ENCODE measurements at regions not wholly inside any gene's neighbourhood (a gene's known extent, or its start where the extent isn't known, plus 50 kb on each side); places are given as distances from the start of the nearest gene placed in this dataset.
A peak's percentile ranks its signal among the peaks of the same experiment; 100 is the strongest.

DNA sequence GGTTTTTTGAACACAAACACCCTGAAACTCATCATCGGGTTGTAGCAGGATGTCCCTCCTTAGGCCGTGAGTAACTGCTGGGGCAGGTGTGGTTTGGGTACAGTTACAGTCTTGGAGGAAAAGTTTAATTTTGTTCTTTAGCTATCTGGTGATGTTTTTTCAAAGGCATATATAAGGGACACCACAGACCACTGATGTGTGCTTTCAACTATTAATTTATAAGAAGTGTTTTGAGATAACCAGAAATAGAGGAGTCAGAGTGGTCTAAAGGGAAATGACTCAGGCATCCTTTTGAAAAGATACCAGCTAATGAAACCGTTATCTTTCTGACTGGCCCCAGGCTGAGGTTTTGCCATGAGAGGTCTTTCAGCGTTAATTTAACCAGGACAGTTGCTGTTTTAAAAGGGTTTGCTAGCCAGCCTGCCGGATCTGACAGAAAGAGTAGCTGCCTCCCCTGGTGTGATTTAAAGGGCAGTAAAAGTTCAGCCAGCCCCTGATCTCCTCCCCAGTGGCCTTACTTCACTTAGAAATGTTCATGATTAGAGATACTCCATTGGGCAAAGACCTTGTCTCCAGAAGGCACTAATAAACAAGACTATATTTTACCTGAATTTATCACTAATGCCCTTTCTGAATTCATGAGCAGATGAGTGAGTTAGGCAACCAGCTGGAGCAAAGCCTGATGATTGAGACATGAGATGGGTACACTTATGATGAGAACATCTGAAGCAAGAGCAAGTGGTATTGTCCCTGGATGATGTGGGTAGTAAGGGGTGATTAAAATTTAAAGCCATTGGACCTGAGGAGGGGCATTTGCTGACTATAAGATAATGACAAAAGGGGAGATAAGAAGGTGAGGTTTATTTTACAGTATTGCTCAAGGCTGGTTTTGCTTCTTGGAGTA, 482.5 kb upstream of the TBL1XR1 start:
- H3K4me1 ChIP-seq = peaks cover 24% of the 10 kb centered on the region
- H3K36me3 ChIP-seq = no peaks in the 10 kb centered on the region
- H3K9me3 ChIP-seq = no peaks in the 10 kb centered on the region
- H3K4me3 ChIP-seq (ENCODE audit: low read depth, low read length) = no peak overlapping the region
- peak; percentile 87 for DNase-seq
- TF ChIP-seq, protein P1, sequence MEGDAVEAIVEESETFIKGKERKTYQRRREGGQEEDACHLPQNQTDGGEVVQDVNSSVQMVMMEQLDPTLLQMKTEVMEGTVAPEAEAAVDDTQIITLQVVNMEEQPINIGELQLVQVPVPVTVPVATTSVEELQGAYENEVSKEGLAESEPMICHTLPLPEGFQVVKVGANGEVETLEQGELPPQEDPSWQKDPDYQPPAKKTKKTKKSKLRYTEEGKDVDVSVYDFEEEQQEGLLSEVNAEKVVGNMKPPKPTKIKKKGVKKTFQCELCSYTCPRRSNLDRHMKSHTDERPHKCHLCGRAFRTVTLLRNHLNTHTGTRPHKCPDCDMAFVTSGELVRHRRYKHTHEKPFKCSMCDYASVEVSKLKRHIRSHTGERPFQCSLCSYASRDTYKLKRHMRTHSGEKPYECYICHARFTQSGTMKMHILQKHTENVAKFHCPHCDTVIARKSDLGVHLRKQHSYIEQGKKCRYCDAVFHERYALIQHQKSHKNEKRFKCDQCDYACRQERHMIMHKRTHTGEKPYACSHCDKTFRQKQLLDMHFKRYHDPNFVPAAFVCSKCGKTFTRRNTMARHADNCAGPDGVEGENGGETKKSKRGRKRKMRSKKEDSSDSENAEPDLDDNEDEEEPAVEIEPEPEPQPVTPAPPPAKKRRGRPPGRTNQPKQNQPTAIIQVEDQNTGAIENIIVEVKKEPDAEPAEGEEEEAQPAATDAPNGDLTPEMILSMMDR (IDR thresholded peaks at IDR 0.05; ENCODE audit: low read depth, low read length) = no peak
- no peaks in the 10 kb centered on the region for H3K27me3 ChIP-seq

DNA sequence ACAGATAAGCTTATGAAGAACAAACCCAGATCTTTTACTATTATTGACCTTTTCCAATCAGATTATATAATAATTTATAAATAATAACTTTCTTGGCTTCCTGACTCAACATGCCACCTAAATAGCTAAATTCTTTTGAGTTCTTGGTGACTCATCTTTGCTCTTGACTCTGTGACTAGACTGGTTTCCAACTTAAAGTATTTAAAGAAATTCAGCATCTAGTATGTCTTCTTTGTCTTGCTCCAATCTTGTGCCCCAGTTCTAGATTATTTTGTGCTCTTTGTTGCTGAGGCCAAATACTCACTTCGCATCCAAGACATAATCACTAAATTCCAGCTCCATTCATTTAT, 483.2 kb upstream of the TBL1XR1 start:
- no peaks in the 10 kb centered on the region for H3K9me3 ChIP-seq
- peaks cover 24% of the 10 kb centered on the region for H3K4me1 ChIP-seq
- no peaks in the 10 kb centered on the region for H3K27me3 ChIP-seq
- no peak for DNase-seq
- H3K36me3 ChIP-seq = no peaks in the 10 kb centered on the region
- TF ChIP-seq, protein P1 (IDR thresholded peaks at IDR 0.05; ENCODE audit: low read depth, low read length) = no peak
- no peak overlapping the region for H3K4me3 ChIP-seq (ENCODE audit: low read depth, low read length)

DNA sequence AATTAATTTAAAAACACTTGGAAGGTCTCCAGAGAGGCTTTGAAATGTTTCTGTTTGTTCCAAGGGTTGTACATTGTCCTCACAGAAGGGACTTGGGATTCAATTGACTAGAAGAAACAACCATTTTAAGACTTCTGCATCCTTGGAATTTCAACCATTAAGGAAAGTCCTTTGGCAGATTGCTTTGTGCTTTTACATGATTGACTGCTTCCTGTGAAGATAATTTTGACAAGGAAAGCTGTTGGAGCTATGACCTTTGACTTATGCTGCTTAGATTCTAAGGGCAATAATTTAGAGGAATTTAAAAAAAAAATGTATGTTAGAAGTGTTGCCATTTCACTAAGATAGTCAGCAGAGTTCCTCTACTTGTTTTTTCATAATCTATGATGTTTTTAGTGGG, 483.9 kb upstream of the TBL1XR1 start:
- Histone ChIP-seq H3K27me3 (no peaks in the 10 kb centered on the region), H3K4me1 (peaks cover 24% of the 10 kb centered on the region), H3K4me3 (ENCODE audit: low read depth, low read length) (no peak overlapping the region), H3K36me3 (no peaks in the 10 kb centered on the region), H3K9me3 (no peaks in the 10 kb centered on the region)
- TF ChIP-seq, protein P1 (IDR thresholded peaks at IDR 0.05; ENCODE audit: low read depth, low read length) = no peak
- DNase-seq = no peak

DNA sequence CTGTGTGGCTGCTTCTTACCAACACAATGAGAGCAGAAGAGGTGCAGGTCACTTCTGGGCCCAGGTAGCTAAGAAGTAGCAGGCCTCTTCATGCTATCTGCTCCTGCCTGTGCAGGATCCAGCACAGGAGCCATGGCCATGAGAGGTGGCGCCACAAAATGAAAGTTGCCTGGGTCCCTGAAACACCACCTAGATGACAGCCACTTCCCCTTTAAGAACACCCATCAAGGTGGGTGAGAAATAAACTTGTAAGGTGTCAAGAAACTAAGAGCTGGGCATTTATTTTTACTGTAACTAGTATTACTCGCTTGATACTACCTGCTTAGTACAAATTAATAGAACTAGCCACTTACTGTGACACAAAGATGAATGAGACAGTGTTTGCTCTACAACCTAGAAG, 484.6 kb upstream of the TBL1XR1 start:
- DNase-seq = no peak
- no peaks in the 10 kb centered on the region for H3K36me3 ChIP-seq
- no peak overlapping the region for H3K4me3 ChIP-seq (ENCODE audit: low read depth, low read length)
- no peaks in the 10 kb centered on the region for H3K9me3 ChIP-seq
- no peaks in the 10 kb centered on the region for H3K27me3 ChIP-seq
- peaks cover 21% of the 10 kb centered on the region for H3K4me1 ChIP-seq
- TF ChIP-seq, protein P1 (IDR thresholded peaks at IDR 0.05; ENCODE audit: low read depth, low read length) = no peak

DNA sequence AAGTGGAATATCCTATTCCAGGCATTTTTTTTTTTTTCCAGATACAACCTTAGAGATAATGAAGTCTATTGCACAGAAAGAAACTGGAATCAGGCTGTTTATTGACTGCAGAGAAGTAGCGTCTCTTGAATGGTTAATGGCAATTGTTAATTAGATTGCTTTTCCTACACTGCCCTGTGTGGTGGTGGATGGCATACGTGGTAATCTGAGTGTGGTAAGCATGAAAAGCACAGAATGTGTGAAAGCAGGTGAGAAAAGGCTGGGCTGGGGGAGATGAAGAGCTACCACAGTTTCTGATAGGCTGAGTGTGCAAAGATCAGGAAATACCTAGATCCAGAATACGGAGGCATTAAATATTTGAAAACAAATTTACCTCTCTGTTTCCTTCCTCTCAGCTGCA, 486.3 kb upstream of the TBL1XR1 start:
- TF ChIP-seq, protein P1 (IDR thresholded peaks at IDR 0.05; ENCODE audit: low read depth, low read length) = no peak
- no peak for DNase-seq
- no peak overlapping the region for H3K4me3 ChIP-seq (ENCODE audit: low read depth, low read length)

DNA sequence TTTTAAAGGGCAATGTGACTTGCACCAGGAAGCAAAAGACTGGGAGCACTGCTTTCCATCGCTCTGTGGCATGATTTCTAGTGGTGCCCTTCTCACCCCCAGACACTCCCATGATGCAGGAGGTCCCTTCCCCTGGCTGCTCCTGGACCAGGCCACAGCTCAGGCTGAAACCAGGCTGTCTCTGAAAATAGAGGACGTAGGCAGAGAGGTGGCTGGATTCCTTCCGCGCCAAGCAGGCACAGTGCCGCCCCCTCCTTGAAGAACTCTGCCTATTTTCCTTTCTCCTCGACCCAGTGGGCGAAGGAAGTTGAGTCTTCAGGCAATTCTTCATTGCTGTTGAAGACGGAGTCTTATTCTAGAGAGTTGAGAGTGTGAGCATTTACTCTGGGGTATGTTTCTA, 489.4 kb upstream of the TBL1XR1 start:
- no peaks in the 10 kb centered on the region for H3K9me3 ChIP-seq
- no peaks in the 10 kb centered on the region for H3K27me3 ChIP-seq
- TF ChIP-seq, protein P1 (IDR thresholded peaks at IDR 0.05; ENCODE audit: low read depth, low read length) = no peak
- H3K36me3 ChIP-seq = no peaks in the 10 kb centered on the region
- no peak for DNase-seq
- no peak overlapping the region for H3K4me3 ChIP-seq (ENCODE audit: low read depth, low read length)
- H3K4me1 ChIP-seq = no peaks in the 10 kb centered on the region

More for the DNA sequence above, 486.3 kb upstream of the TBL1XR1 start:
- Histone ChIP-seq H3K4me1 (peaks cover 20% of the 10 kb centered on the region), H3K36me3 (no peaks in the 10 kb centered on the region), H3K27me3 (no peaks in the 10 kb centered on the region), H3K9me3 (no peaks in the 10 kb centered on the region)

All from BE2C (cell line).